B cell (primary cell): ENCODE measurements at regions not wholly inside any gene's neighbourhood (a gene's known extent, or its start where the extent isn't known, plus 50 kb on each side); places are given as distances from the start of the nearest gene placed in this dataset.

Experiments
- ATAC-seq: fragments of 200-7000 bp; cut with Tn5 transposase; one replicate; pipeline ENCODE4 v1.10.0; 2021; ENCODE audit warnings: low read depth, mild to moderate bottlenecking, moderate number of reproducible peaks, moderate library complexity
- CTCF ChIA-PET: fragments of 350-600 bp; sonication (Branson Sonifier 250); formaldehyde crosslinking; loops from one replicate; lab custom pipeline; 2021; ENCODE audit warnings: antibody characterized with exemption, inconsistent platforms; lab: Charles Lee
- POLR2A ChIA-PET: fragments of 350-600 bp; sonication (Branson Sonifier 250); formaldehyde crosslinking; loops from one replicate; lab custom pipeline; 2021; ENCODE audit warnings: antibody characterized with exemption; lab: Charles Lee
- DNase-seq: peaks from one replicate; pipeline ENCODE4 v3.0.0; 2013
- H2AFZ ChIP-seq: 2 replicates; pipeline ENCODE4 v1.6.1; 2012; ENCODE audit warnings: mild to moderate bottlenecking, low read depth, low read length; ENCODE audit not compliant: insufficient read depth, poor library complexity, severe bottlenecking
- H3K27ac ChIP-seq, 2 donors: 1 replicate in 1 of 2; 2 replicates in 1 of 2; pipeline ENCODE4 v1.5.1; 2012 to 2013; ENCODE audit warnings: low read length in 2 of 2, mild to moderate bottlenecking in 2 of 2, moderate library complexity in 1 of 2
- H3K27me3 ChIP-seq, 4 experiments: fragments of 200-600 bp in 1 of 4; sonication (generic) in 1 of 4; replicated peaks in 1 of 4; 1 replicate in 2 of 4; 2 replicates in 2 of 4; pipeline versions ENCODE4 v1.6.1 to v1.7.0; 2013 to 2016; ENCODE audit warnings: low read length in 3 of 4, mild to moderate bottlenecking in 2 of 4, mixed read lengths in 1 of 4, moderate library complexity in 1 of 4; ENCODE audit not compliant: insufficient read depth in 4 of 4, control insufficient read depth in 3 of 4; ENCODE audit errors: control extremely low read depth in 1 of 4
- H3K36me3 ChIP-seq, 2 experiments: replicated peaks in 1 of 2; 1 replicate in 1 of 2; 2 replicates in 1 of 2; pipeline versions ENCODE4 v1.6.1 to v1.7.1; 2013; ENCODE audit warnings: low read length in 1 of 2; ENCODE audit not compliant: insufficient read depth in 2 of 2, control insufficient read depth in 1 of 2; ENCODE audit errors: control extremely low read depth in 1 of 2, extremely low read depth in 1 of 2
- H3K4me1 ChIP-seq, 2 donors: fragments of 200-600 bp in 1 of 2; sonication (generic) in 1 of 2; 1 replicate in 1 of 2; 2 replicates in 1 of 2; pipeline versions ENCODE4 v1.5.1 to v1.6.1; 2013 to 2017; ENCODE audit warnings: low read length in 2 of 2; ENCODE audit not compliant: control insufficient read depth in 2 of 2, insufficient read depth in 2 of 2
- H3K4me2 ChIP-seq: replicated peaks from 2 replicates; pipeline ENCODE3; 2012; ENCODE audit warnings: mild to moderate bottlenecking, low read depth, low read length; ENCODE audit not compliant: poor library complexity, severe bottlenecking
- H3K4me3 ChIP-seq, 5 experiments: fragments of 200-600 bp in 1 of 5; sonication (generic) in 1 of 5; 1 replicate in 3 of 5; 2 replicates in 2 of 5; pipeline versions ENCODE4 v1.5.1 to v1.7.0; 2011 to 2016; ENCODE audit warnings: low read length in 4 of 5, mild to moderate bottlenecking in 4 of 5, low read depth in 2 of 5, control low read depth in 1 of 5, moderate library complexity in 1 of 5; ENCODE audit not compliant: insufficient read depth in 1 of 5; ENCODE audit errors: control extremely low read depth in 1 of 5, extremely low read depth in 1 of 5
- H3K79me2 ChIP-seq: fragments of 200-600 bp; sonication (generic); one replicate; pipeline ENCODE4 v1.6.0; 2016; ENCODE audit warnings: low read length; ENCODE audit not compliant: control insufficient read depth, insufficient read depth
- H3K9ac ChIP-seq: fragments of 200-600 bp; sonication (generic); 2 replicates; pipeline ENCODE4 v1.6.1; 2017; ENCODE audit warnings: mild to moderate bottlenecking, low read length, moderate library complexity
- H3K9me3 ChIP-seq, 3 donors: one replicate each; pipeline versions ENCODE4 v1.6.1 to v1.7.1; 2013; ENCODE audit warnings: low read length in 2 of 3; ENCODE audit not compliant: control insufficient read depth in 2 of 3, insufficient read depth in 1 of 3; ENCODE audit errors: control extremely low read depth in 1 of 3
- H4K20me1 ChIP-seq: 2 replicates; pipeline ENCODE4 v1.6.0; 2012; ENCODE audit warnings: mild to moderate bottlenecking, low read length; ENCODE audit not compliant: insufficient read depth, control insufficient read depth, poor library complexity, severe bottlenecking
- H3K27ac Mint-ChIP-seq: one replicate; pipeline ENCODE4 v1.8.0; 2021; ENCODE audit warnings: mixed read lengths
- H3K27me3 Mint-ChIP-seq: one replicate; pipeline ENCODE4 v1.8.0; 2021; ENCODE audit warnings: mixed read lengths
- H3K4me1 Mint-ChIP-seq: one replicate; pipeline ENCODE4 v1.8.0; 2021; ENCODE audit warnings: mixed read lengths
- H3K4me3 Mint-ChIP-seq: one replicate; pipeline ENCODE4 v1.8.0; 2021; ENCODE audit warnings: mixed read lengths
- H3K9me3 Mint-ChIP-seq: one replicate; pipeline ENCODE4 v1.8.0; 2022; ENCODE audit warnings: mixed read lengths; ENCODE audit not compliant: insufficient read depth
- CTCF ChIP-seq: fragments of 200-600 bp; IDR thresholded peaks from one replicate; pipeline ENCODE4 v1.8.0; 2022; ENCODE audit warnings: antibody characterized with exemption, mild to moderate bottlenecking
- EZH2 ChIP-seq: IDR thresholded peaks from 2 replicates; pipeline ENCODE4 v1.6.1; 2012; ENCODE audit warnings: borderline replicate concordance, low read depth, mild to moderate bottlenecking, moderate library complexity, low read length; ENCODE audit not compliant: insufficient read depth, poor library complexity, severe bottlenecking
- WGBS: methylation state at CpG from one replicate; pipeline ENCODE4 v1.1.5; 2013; ENCODE audit warnings: missing lambda C conversion rate; ENCODE audit not compliant: insufficient coverage; 5-methylcytosine and 5-hydroxymethylcytosine counted together
- intact Hi-C: fragments of 100-400 bp; cut with micrococcal nuclease; formaldehyde crosslinking; loops from one replicate; pipeline ENCODE4 v1.10.0; 2022

- POLR2A ChIA-PET, result no interaction called here
- CTCF ChIA-PET, result no interaction called here
These were observed 1234.3 kb upstream of the B3GALT2 start for GRCh38 chr1:194420706-194421105.

GRCh38 chr1:194419721-194420120 is 1233.3 kb upstream of the B3GALT2 start:
- TF ChIP-seq CTCF (no peak), EZH2 (no peak)
- DNase-seq, result no peak
- H3K36me3 ChIP-seq, result no peaks in the 10 kb centered on the region
- H3K9ac ChIP-seq, result no peak overlapping the region
- WGBS, result 50% methylated on average over 1 of the region's 1 CpG
- H2AFZ ChIP-seq, result no peak overlapping the region
- Mint-ChIP-seq H3K27ac (no peak overlapping the region), H3K4me1 (no peaks in the 10 kb centered on the region), H3K27me3 (no peaks in the 10 kb centered on the region), H3K4me3 (no peak overlapping the region), H3K9me3 (peaks cover 7% of the 10 kb centered on the region)
- ChIA-PET POLR2A (no interaction called here), CTCF (no interaction called here)
- H3K4me1 ChIP-seq, result no peaks in the 10 kb centered on the region
- H4K20me1 ChIP-seq, result no peaks in the 10 kb centered on the region
- intact Hi-C loops, result no loop called here
- peaks cover 0 to 13% (median 0%) of the 10 kb centered on the region in 3 donors for H3K9me3 ChIP-seq
- H3K79me2 ChIP-seq, result no peaks in the 10 kb centered on the region
- no peak overlapping the region for H3K4me2 ChIP-seq
- no peaks in the 10 kb centered on the region for H3K27me3 ChIP-seq
- H3K4me3 ChIP-seq, result no peak overlapping the region
- no peak overlapping the region for H3K27ac ChIP-seq
- ATAC-seq, result no peak

More at GRCh38 chr1:194420706-194421105, 1234.3 kb upstream of the B3GALT2 start:
- Mint-ChIP-seq H3K9me3 (peaks cover 5% of the 10 kb centered on the region), H3K27me3 (no peaks in the 10 kb centered on the region), H3K4me1 (no peaks in the 10 kb centered on the region), H3K4me3 (no peak overlapping the region), H3K27ac (no peak overlapping the region)
- Histone ChIP-seq H3K36me3 (no peaks in the 10 kb centered on the region), H3K27ac (no peak overlapping the region), H3K4me1 (no peaks in the 10 kb centered on the region), H3K9me3 (peaks cover 0 to 13% (median 0%) of the 10 kb centered on the region in 3 donors), H4K20me1 (no peaks in the 10 kb centered on the region), H2AFZ (no peak overlapping the region), H3K4me2 (no peak overlapping the region), H3K27me3 (no peaks in the 10 kb centered on the region), H3K9ac (no peak overlapping the region), H3K4me3 (no peak overlapping the region), H3K79me2 (no peaks in the 10 kb centered on the region)
- intact Hi-C loops, result no loop called here
- no peak for DNase-seq
- 65% methylated on average over 4 of the region's 4 CpGs for whole genome bisulfite sequencing
- ATAC-seq, result no peak
- TF ChIP-seq CTCF, result no peak
- TF ChIP-seq EZH2, result no peak
